ENCODE measurements at regions not wholly inside any gene's neighbourhood (a gene's known extent, or its start where the extent isn't known, plus 50 kb on each side); places are given as distances from the start of the nearest gene placed in this dataset.
A peak's percentile ranks its signal among the peaks of the same experiment; 100 is the strongest.

GRCh38 chr17:15886221-15886620 is 58.7 kb upstream of the ADORA2B start:
- Histone ChIP-seq H3K9me3 (ENCODE audit: control insufficient read depth in 2 of 3, low read length in 3 of 3) (no peaks in the 10 kb centered on the region), H3K36me3 (ENCODE audit: control insufficient read depth in 2 of 3, insufficient read depth in 3 of 3, low read length in 3 of 3) (no peaks in the 10 kb centered on the region), H3K27me3 (ENCODE audit: control insufficient read depth in 2 of 2, insufficient read depth in 2 of 2, low read length in 2 of 2) (no peaks in the 10 kb centered on the region), H3K4me1 (ENCODE audit: control insufficient read depth in 2 of 2, insufficient read depth in 2 of 2, low read length in 2 of 2) (peaks cover 0 to 9% of the 10 kb centered on the region in 2 donors), H3K27ac (ENCODE audit: low read depth, low read length) (no peak overlapping the region), H3K4me3 (ENCODE audit: low read length) (no peak overlapping the region)
- CTCF ChIA-PET: no interaction called here
- peak overlapping the region in 6 of 9 donors; percentile 48 to 86 (median 78) for H3K27ac Mint-ChIP-seq
- H3K27me3 Mint-ChIP-seq: no peaks in the 10 kb centered on the region
- peak overlapping the region in 3 of 10 donors; percentile 9 to 63 (median 11) for H3K4me3 Mint-ChIP-seq
- no peak for ATAC-seq
- no peak for DNase-seq
- no peaks in the 10 kb centered on the region for H3K36me3 Mint-ChIP-seq
- peaks cover 12 to 23% (median 15%) of the 10 kb centered on the region in 7 donors for H3K4me1 Mint-ChIP-seq
- H3K9me3 Mint-ChIP-seq: no peaks in the 10 kb centered on the region
- intact Hi-C loops (cut with micrococcal nuclease): no loop called here
- POLR2A ChIA-PET: no interaction called here

DNA sequence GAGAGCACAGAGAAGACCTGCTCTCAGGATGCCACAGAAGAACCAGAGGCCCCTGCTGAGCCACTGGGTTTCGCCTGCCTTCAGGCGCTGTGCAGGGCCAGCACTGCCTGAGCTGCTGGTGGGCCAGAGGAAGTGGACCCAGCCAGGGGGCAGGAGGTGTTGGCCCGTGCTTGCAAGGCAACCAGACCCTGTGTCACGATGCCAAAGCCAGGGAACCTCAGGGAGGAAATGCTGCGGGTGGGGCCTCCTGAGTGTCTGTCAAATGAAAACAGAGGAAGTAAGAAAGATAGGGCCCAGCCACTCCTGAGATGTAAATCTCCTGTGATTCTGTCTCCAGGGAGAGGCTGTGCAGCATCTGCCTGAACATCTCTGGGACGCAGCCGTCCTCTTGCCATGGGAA is 58.1 kb upstream of the ADORA2B start:
- Histone ChIP-seq H3K9me3 (ENCODE audit: control insufficient read depth in 2 of 3, low read length in 3 of 3) (no peaks in the 10 kb centered on the region), H3K27me3 (ENCODE audit: control insufficient read depth in 2 of 2, insufficient read depth in 2 of 2, low read length in 2 of 2) (no peaks in the 10 kb centered on the region), H3K4me3 (ENCODE audit: low read length) (no peak overlapping the region), H3K27ac (ENCODE audit: low read depth, low read length) (no peak overlapping the region), H3K4me1 (ENCODE audit: control insufficient read depth in 2 of 2, insufficient read depth in 2 of 2, low read length in 2 of 2) (peaks cover 0 to 9% of the 10 kb centered on the region in 2 donors), H3K36me3 (ENCODE audit: control insufficient read depth in 2 of 3, insufficient read depth in 3 of 3, low read length in 3 of 3) (no peaks in the 10 kb centered on the region)
- intact Hi-C loops (cut with micrococcal nuclease): no loop called here
- no peaks in the 10 kb centered on the region for H3K36me3 Mint-ChIP-seq
- H3K27me3 Mint-ChIP-seq: no peaks in the 10 kb centered on the region
- POLR2A ChIA-PET: no interaction called here
- peak overlapping the region in 5 of 10 donors; percentile 36 to 69 (median 59) for H3K4me3 Mint-ChIP-seq
- CTCF ChIA-PET: no interaction called here
- H3K27ac Mint-ChIP-seq: peak overlapping the region in 6 of 9 donors; percentile 25 to 83 (median 78)
- peak in 2 of 9 donors; percentile 3 to 9 for DNase-seq
- no peaks in the 10 kb centered on the region for H3K9me3 Mint-ChIP-seq
- ATAC-seq: peak; percentile 56
- H3K4me1 Mint-ChIP-seq: peaks cover 12 to 23% (median 15%) of the 10 kb centered on the region in 7 donors

DNA sequence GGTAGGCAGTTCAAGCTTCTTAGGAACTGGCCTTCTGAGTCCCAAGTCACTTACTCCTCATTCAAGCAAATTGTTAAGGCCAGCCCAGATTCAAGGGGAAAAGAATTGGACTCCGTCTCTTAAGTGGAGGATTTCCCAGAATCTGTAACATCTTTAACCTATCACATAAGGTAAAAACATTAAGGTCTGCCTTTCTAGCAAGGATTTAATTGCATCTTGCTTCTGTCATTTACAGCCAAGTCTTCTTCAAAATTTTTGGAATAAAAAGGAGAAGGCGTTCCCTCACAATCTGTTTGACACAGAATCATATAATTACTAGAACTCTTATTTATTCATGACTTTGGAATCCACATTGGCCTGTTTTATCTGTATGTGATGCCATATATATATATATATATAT is 56.5 kb upstream of the ADORA2B start:
- ChIA-PET CTCF (no interaction called here), POLR2A (no interaction called here)
- Histone ChIP-seq H3K9me3 (ENCODE audit: control insufficient read depth in 2 of 3, low read length in 3 of 3) (no peaks in the 10 kb centered on the region), H3K4me3 (ENCODE audit: low read length) (no peak overlapping the region), H3K36me3 (ENCODE audit: control insufficient read depth in 2 of 3, insufficient read depth in 3 of 3, low read length in 3 of 3) (no peaks in the 10 kb centered on the region), H3K27me3 (ENCODE audit: control insufficient read depth in 2 of 2, insufficient read depth in 2 of 2, low read length in 2 of 2) (no peaks in the 10 kb centered on the region), H3K27ac (ENCODE audit: low read depth, low read length) (no peak overlapping the region), H3K4me1 (ENCODE audit: control insufficient read depth in 2 of 2, insufficient read depth in 2 of 2, low read length in 2 of 2) (peaks cover 0 to 9% of the 10 kb centered on the region in 2 donors)
- H3K4me3 Mint-ChIP-seq: no peak overlapping the region
- no peak for ATAC-seq
- intact Hi-C loops (cut with micrococcal nuclease): no loop called here
- H3K27me3 Mint-ChIP-seq: peaks cover 0 to 4% (median 0%) of the 10 kb centered on the region in 5 donors
- H3K27ac Mint-ChIP-seq: peak overlapping the region in 3 of 9 donors; percentile 21 to 59 (median 49)
- H3K9me3 Mint-ChIP-seq: no peaks in the 10 kb centered on the region
- no peak for DNase-seq
- H3K4me1 Mint-ChIP-seq: peaks cover 12 to 23% (median 15%) of the 10 kb centered on the region in 7 donors
- H3K36me3 Mint-ChIP-seq: no peaks in the 10 kb centered on the region

- Mint-ChIP-seq H3K27ac (peak overlapping the region in 1 of 9 donors; percentile 46), H3K4me3 (no peak overlapping the region), H3K36me3 (no peaks in the 10 kb centered on the region), H3K27me3 (peaks cover 0 to 7% (median 0%) of the 10 kb centered on the region in 5 donors), H3K9me3 (peaks cover 0 to 4% (median 0%) of the 10 kb centered on the region in 11 donors), H3K4me1 (peaks cover 12 to 21% (median 16%) of the 10 kb centered on the region in 7 donors)
- intact Hi-C loops (cut with micrococcal nuclease): no loop called here
- Histone ChIP-seq H3K36me3 (ENCODE audit: control insufficient read depth in 2 of 3, insufficient read depth in 3 of 3, low read length in 3 of 3) (no peaks in the 10 kb centered on the region), H3K4me1 (ENCODE audit: control insufficient read depth in 2 of 2, insufficient read depth in 2 of 2, low read length in 2 of 2) (peaks cover 0 to 9% of the 10 kb centered on the region in 2 donors), H3K27me3 (ENCODE audit: control insufficient read depth in 2 of 2, insufficient read depth in 2 of 2, low read length in 2 of 2) (no peaks in the 10 kb centered on the region), H3K27ac (ENCODE audit: low read depth, low read length) (no peak overlapping the region), H3K4me3 (ENCODE audit: low read length) (no peak overlapping the region), H3K9me3 (ENCODE audit: control insufficient read depth in 2 of 3, low read length in 3 of 3) (no peaks in the 10 kb centered on the region)
- no peak for ATAC-seq
- ChIA-PET CTCF (no interaction called here), POLR2A (no interaction called here)
- no peak for DNase-seq
Measured at GRCh38 chr17:15890279-15890892, 54.5 kb upstream of the ADORA2B start.

DNA sequence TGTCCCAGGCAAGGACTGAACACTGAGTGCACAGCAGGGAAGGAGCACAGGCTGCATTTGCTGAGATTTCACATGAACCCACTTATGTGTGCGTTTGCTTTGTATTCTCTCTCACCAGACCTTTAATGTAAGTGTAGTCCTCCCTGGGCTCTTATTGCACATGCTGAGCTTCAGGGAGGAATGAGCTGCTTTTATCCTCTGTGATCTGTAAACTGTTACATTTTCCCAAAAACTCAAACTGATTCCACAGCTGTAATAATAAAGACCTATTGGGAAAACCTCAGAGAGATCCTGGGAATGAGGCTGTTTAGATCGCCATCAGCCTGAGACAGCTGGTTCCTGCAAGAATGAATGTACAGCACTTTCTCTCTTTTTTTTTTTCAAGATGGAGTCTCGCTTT is 53.6 kb upstream of the ADORA2B start:
- intact Hi-C loops (cut with micrococcal nuclease): no loop called here
- DNase-seq (no peak), ATAC-seq (no peak)
- H3K4me3 Mint-ChIP-seq: no peak overlapping the region
- H3K27ac ChIP-seq (ENCODE audit: low read depth, low read length): no peak overlapping the region
- H3K36me3 Mint-ChIP-seq: no peaks in the 10 kb centered on the region
- ChIA-PET POLR2A (no interaction called here), CTCF (interaction anchor here (0.6 kb wide), 1 partner anchor 43 kb away, joined by 3 read pairs; no protein-coding TSS in a partner anchor)
- H3K4me1 Mint-ChIP-seq: peaks cover 14 to 21% (median 17%) of the 10 kb centered on the region in 7 donors
- no peaks in the 10 kb centered on the region for H3K27me3 ChIP-seq (ENCODE audit: control insufficient read depth in 2 of 2, insufficient read depth in 2 of 2, low read length in 2 of 2)
- no peak overlapping the region for H3K4me3 ChIP-seq (ENCODE audit: low read length)
- no peak overlapping the region for H3K27ac Mint-ChIP-seq
- no peaks in the 10 kb centered on the region for H3K9me3 ChIP-seq (ENCODE audit: control insufficient read depth in 2 of 3, low read length in 3 of 3)
- peaks cover 0 to 7% (median 0%) of the 10 kb centered on the region in 5 donors for H3K27me3 Mint-ChIP-seq
- H3K9me3 Mint-ChIP-seq: peaks cover 0 to 4% (median 0%) of the 10 kb centered on the region in 11 donors
- H3K4me1 ChIP-seq (ENCODE audit: control insufficient read depth in 2 of 2, insufficient read depth in 2 of 2, low read length in 2 of 2): peaks cover 0 to 9% of the 10 kb centered on the region in 2 donors
- no peaks in the 10 kb centered on the region for H3K36me3 ChIP-seq (ENCODE audit: control insufficient read depth in 2 of 3, insufficient read depth in 3 of 3, low read length in 3 of 3)

GRCh38 chr17:15892244-15892643 is 52.7 kb upstream of the ADORA2B start:
- peaks cover 0 to 7% (median 0%) of the 10 kb centered on the region in 5 donors for H3K27me3 Mint-ChIP-seq
- H3K36me3 Mint-ChIP-seq: peaks cover 0 to 3% (median 0%) of the 10 kb centered on the region in 5 donors
- H3K4me3 ChIP-seq (ENCODE audit: low read length): no peak overlapping the region
- ATAC-seq: no peak
- H3K4me1 ChIP-seq (ENCODE audit: control insufficient read depth in 2 of 2, insufficient read depth in 2 of 2, low read length in 2 of 2): peaks cover 0 to 8% of the 10 kb centered on the region in 2 donors
- no peak overlapping the region for H3K27ac ChIP-seq (ENCODE audit: low read depth, low read length)
- ChIA-PET CTCF (no interaction called here), POLR2A (no interaction called here)
- H3K9me3 Mint-ChIP-seq: peaks cover 0 to 4% (median 0%) of the 10 kb centered on the region in 11 donors
- H3K36me3 ChIP-seq (ENCODE audit: control insufficient read depth in 2 of 3, insufficient read depth in 3 of 3, low read length in 3 of 3): no peaks in the 10 kb centered on the region
- H3K27me3 ChIP-seq (ENCODE audit: control insufficient read depth in 2 of 2, insufficient read depth in 2 of 2, low read length in 2 of 2): no peaks in the 10 kb centered on the region
- intact Hi-C loops (cut with micrococcal nuclease): no loop called here
- no peak for DNase-seq
- H3K27ac Mint-ChIP-seq: peak overlapping the region in 1 of 9 donors; percentile 8
- H3K4me3 Mint-ChIP-seq: no peak overlapping the region
- H3K9me3 ChIP-seq (ENCODE audit: control insufficient read depth in 2 of 3, low read length in 3 of 3): no peaks in the 10 kb centered on the region
- H3K4me1 Mint-ChIP-seq: peaks cover 9 to 21% (median 15%) of the 10 kb centered on the region in 7 donors

Data from naive thymus-derived CD4-positive, alpha-beta T cell (primary cell).